H1 (cell line): ENCODE measurements at regions not wholly inside any gene's neighbourhood (a gene's known extent, or its start where the extent isn't known, plus 50 kb on each side); places are given as distances from the start of the nearest gene placed in this dataset.

Experiments used
- CTCF ChIA-PET: fragments of 300-600 bp; sonication (Branson Sonifier 250); formaldehyde crosslinking; loops from one replicate; lab custom pipeline; 2021; ENCODE audit not compliant: partially characterized antibody; lab: Charles Lee
- POLR2A ChIA-PET: fragments of 300-600 bp; sonication (Branson Sonifier 250); formaldehyde crosslinking; loops from one replicate; lab custom pipeline; 2021; ENCODE audit warnings: inconsistent platforms; ENCODE audit not compliant: partially characterized antibody; lab: Charles Lee
- DNase-seq, 2 experiments: peaks; one replicate each; pipeline versions ENCODE4 v3.0.0 to v3.0.0-alpha.2; 2010 to 2022; ENCODE audit warnings: low spot score in 2 of 2, low read depth in 1 of 2, mixed read lengths in 1 of 2
- FAIRE-seq: peaks from 2 replicates; lab custom pipeline; 2011; peaks lifted over from hg19 to GRCh38; lab: Jason Lieb, UNC
- H2AFZ ChIP-seq: 2 replicates; pipeline ENCODE4 v1.8.1; 2012; ENCODE audit warnings: low read length, inconsistent platforms
- H2AK5ac ChIP-seq: 2 replicates; pipeline ENCODE4 v1.6.1; 2013; ENCODE audit warnings: low read depth, low read length
- H2BK120ac ChIP-seq: replicated peaks from 2 replicates; pipeline ENCODE3; 2013; ENCODE audit warnings: low read depth, low read length, inconsistent platforms
- H2BK12ac ChIP-seq: 2 replicates; pipeline ENCODE4 v1.6.1; 2013; ENCODE audit warnings: low read depth, low read length
- H2BK15ac ChIP-seq: 2 replicates; pipeline ENCODE4 v1.6.1; 2013; ENCODE audit warnings: low read length
- H2BK20ac ChIP-seq: 2 replicates; pipeline ENCODE4 v1.6.1; 2013; ENCODE audit warnings: low read length
- H2BK5ac ChIP-seq: 2 replicates; pipeline ENCODE4 v1.6.1; 2013; ENCODE audit warnings: low read depth, low read length
- H3K14ac ChIP-seq: 2 replicates; pipeline ENCODE4 v1.6.1; 2013; ENCODE audit warnings: inconsistent platforms; ENCODE audit not compliant: insufficient read length
- H3K18ac ChIP-seq: 2 replicates; pipeline ENCODE4 v1.6.1; 2013; ENCODE audit warnings: low read length; ENCODE audit errors: extremely low read depth
- H3K23ac ChIP-seq: 2 replicates; pipeline ENCODE4 v1.6.1; 2013; ENCODE audit warnings: inconsistent platforms; ENCODE audit not compliant: insufficient read length
- H3K23me2 ChIP-seq: 2 replicates; pipeline ENCODE4 v1.6.1; 2013; ENCODE audit warnings: low read depth, low read length
- H3K27ac ChIP-seq: 2 replicates; pipeline ENCODE4 v1.6.1; 2011; ENCODE audit warnings: low read depth, low read length, inconsistent platforms
- H3K27me3 ChIP-seq, 4 experiments: replicated peaks in 1 of 4; 1 replicate in 1 of 4; 2 replicates in 3 of 4; pipeline versions ENCODE4 v1.6.1 to v1.8.1; 2011 to 2013; ENCODE audit warnings: low read length in 3 of 4, mild to moderate bottlenecking in 3 of 4, inconsistent platforms in 2 of 4, mixed read lengths in 2 of 4, moderate library complexity in 1 of 4; ENCODE audit not compliant: control insufficient read depth in 3 of 4, insufficient read depth in 3 of 4; ENCODE audit errors: extremely low read depth in 1 of 4
- H3K36me3 ChIP-seq, 4 experiments: 2 replicates each; pipeline versions ENCODE4 v1.6.1 to v1.8.1; 2011 to 2013; ENCODE audit warnings: mild to moderate bottlenecking in 4 of 4, low read length in 3 of 4, moderate library complexity in 2 of 4, control low read depth in 1 of 4, inconsistent platforms in 1 of 4; ENCODE audit not compliant: insufficient read depth in 4 of 4, control insufficient read depth in 2 of 4
- H3K4ac ChIP-seq: replicated peaks from 2 replicates; pipeline ENCODE3; 2013; ENCODE audit warnings: low read length, low read depth, mixed read lengths, inconsistent platforms; ENCODE audit not compliant: insufficient read length
- H3K4me1 ChIP-seq, 4 experiments: replicated peaks in 1 of 4; 1 replicate in 1 of 4; 2 replicates in 3 of 4; pipeline versions ENCODE4 v1.6.1 to v1.8.1; 2011 to 2013; ENCODE audit warnings: low read length in 3 of 4, inconsistent platforms in 2 of 4, mixed read lengths in 1 of 4; ENCODE audit not compliant: insufficient read depth in 4 of 4, control insufficient read depth in 3 of 4
- H3K4me2 ChIP-seq, 2 experiments: 2 replicates each; pipeline versions ENCODE4 v1.6.1 to v1.8.1; 2011 to 2013; ENCODE audit warnings: low read depth in 2 of 2, low read length in 2 of 2, control low read depth in 1 of 2, inconsistent platforms in 1 of 2, mild to moderate bottlenecking in 1 of 2; ENCODE audit not compliant: insufficient read depth in 1 of 2
- H3K4me3 ChIP-seq, 4 experiments: fragments of 200-600, 300-600 bp in 1 of 4; sonication (generic), shearing (Covaris generic), sonication (Bioruptor Twin) in 1 of 4; 2 replicates each; pipeline versions ENCODE4 v1.5.1 to v1.8.1; 2011 to 2016; ENCODE audit warnings: low read length in 4 of 4, low read depth in 3 of 4, control low read depth in 2 of 4, inconsistent platforms in 2 of 4, mild to moderate bottlenecking in 2 of 4, mixed read lengths in 1 of 4, moderate library complexity in 1 of 4; ENCODE audit not compliant: insufficient read depth in 2 of 4; ENCODE audit errors: extremely low read depth in 1 of 4
- H3K56ac ChIP-seq: replicated peaks from 2 replicates; pipeline ENCODE3; 2013; ENCODE audit warnings: low read depth, mild to moderate bottlenecking, mixed read lengths, low read length, inconsistent platforms; ENCODE audit not compliant: insufficient read length
- H3K79me1 ChIP-seq: 2 replicates; pipeline ENCODE4 v1.6.1; 2013; ENCODE audit warnings: low read depth, low read length, control low read depth
- H3K79me2 ChIP-seq, 2 experiments: 2 replicates each; pipeline versions ENCODE4 v1.6.1 to v1.8.1; 2012 to 2013; ENCODE audit warnings: low read length in 2 of 2, mild to moderate bottlenecking in 2 of 2, inconsistent platforms in 1 of 2; ENCODE audit not compliant: insufficient read depth in 2 of 2, control insufficient read depth in 1 of 2
- H3K9ac ChIP-seq, 4 experiments: replicated peaks in 1 of 4; 1 replicate in 1 of 4; 2 replicates in 3 of 4; pipeline versions ENCODE4 v1.6.1 to v1.8.1; 2011 to 2013; ENCODE audit warnings: low read depth in 3 of 4, low read length in 3 of 4, control low read depth in 2 of 4, mild to moderate bottlenecking in 2 of 4, moderate library complexity in 2 of 4, inconsistent platforms in 1 of 4; ENCODE audit errors: extremely low read depth in 1 of 4
- H3K9me3 ChIP-seq, 2 experiments: 2 replicates each; pipeline versions ENCODE4 v1.6.1 to v1.8.1; 2012 to 2013; ENCODE audit warnings: mild to moderate bottlenecking in 2 of 2, moderate library complexity in 2 of 2, control low read depth in 1 of 2, inconsistent platforms in 1 of 2, low read depth in 1 of 2, low read length in 1 of 2, mixed read lengths in 1 of 2; ENCODE audit not compliant: insufficient read depth in 2 of 2
- H4K20me1 ChIP-seq, 2 experiments: replicated peaks in 1 of 2; 2 replicates each; pipeline versions ENCODE3 to v1.8.1; 2011 to 2013; ENCODE audit warnings: inconsistent platforms in 2 of 2, low read length in 2 of 2, mild to moderate bottlenecking in 1 of 2; ENCODE audit not compliant: insufficient read depth in 2 of 2, control insufficient read depth in 1 of 2
- H4K5ac ChIP-seq: 2 replicates; pipeline ENCODE4 v1.6.1; 2013; ENCODE audit warnings: low read length, low read depth, mixed read lengths, inconsistent platforms; ENCODE audit not compliant: insufficient read length
- H4K8ac ChIP-seq: 2 replicates; pipeline ENCODE4 v1.8.0; 2013; ENCODE audit warnings: mild to moderate bottlenecking, moderate library complexity, low read length, inconsistent platforms; ENCODE audit not compliant: insufficient read depth; ENCODE audit errors: extremely low read depth
- H4K91ac ChIP-seq: replicated peaks from 2 replicates; pipeline ENCODE3; 2013; ENCODE audit warnings: low read length, mixed read lengths, inconsistent platforms; ENCODE audit not compliant: insufficient read length
- CBX5 ChIP-seq: fragments of 300-800, 300-1000 bp; sonication (generic); IDR thresholded peaks from 2 replicates; pipeline ENCODE4 v1.7.1; 2016; ENCODE audit warnings: antibody characterized with exemption, low read length, low read depth
- CHD2 ChIP-seq: IDR thresholded peaks from 2 replicates; pipeline ENCODE4 v1.6.1; 2012; ENCODE audit warnings: low read length, improper control_type of control experiment
- CREB1 ChIP-seq: IDR thresholded peaks from 2 replicates; pipeline ENCODE4 v1.6.1; 2012; ENCODE audit warnings: inconsistent platforms
- HDAC6 ChIP-seq: IDR thresholded peaks from one replicate; pipeline ENCODE4 v1.7.1; 2012; ENCODE audit warnings: low read depth, mild to moderate bottlenecking, inconsistent platforms, low read length, moderate library complexity
- MAFK ChIP-seq: IDR thresholded peaks from 2 replicates; pipeline ENCODE4 v1.6.1; 2012; ENCODE audit warnings: low read depth, mild to moderate bottlenecking, improper control_type of control experiment, low read length
- NANOG ChIP-seq: IDR thresholded peaks from 2 replicates; pipeline ENCODE4 v1.6.1; 2011; ENCODE audit warnings: low read length, low read depth, mild to moderate bottlenecking, inconsistent platforms; ENCODE audit not compliant: insufficient read depth, poor library complexity, severe bottlenecking
- PHF8 ChIP-seq: fragments of 200-600 bp; sonication (generic); conservative IDR thresholded peaks from 2 replicates; pipeline ENCODE4 v1.7.1; 2012; ENCODE audit warnings: low read depth, mild to moderate bottlenecking, inconsistent platforms, low read length, moderate library complexity
- RAD21 ChIP-seq, 2 experiments: IDR thresholded peaks in 1 of 2; conservative IDR thresholded peaks in 1 of 2; 2 replicates each; pipeline ENCODE4 v1.6.1; 2011; ENCODE audit warnings: low read depth in 2 of 2, low read length in 2 of 2, improper control_type of control experiment in 1 of 2, inconsistent platforms in 1 of 2, mild to moderate bottlenecking in 1 of 2, moderate library complexity in 1 of 2
- SIX5 ChIP-seq: IDR thresholded peaks from 2 replicates; pipeline ENCODE4 v1.6.1; 2011; ENCODE audit warnings: mild to moderate bottlenecking, low read depth, low read length
- SP2 ChIP-seq: IDR thresholded peaks from 2 replicates; pipeline ENCODE4 v1.6.1; 2012; ENCODE audit warnings: mild to moderate bottlenecking, low read length, inconsistent platforms
- SP4 ChIP-seq: IDR thresholded peaks from 2 replicates; pipeline ENCODE4 v1.6.1; 2012; ENCODE audit warnings: low read length, inconsistent platforms
- TAF7 ChIP-seq: optimal IDR thresholded peaks from 2 replicates; pipeline ENCODE3; 2011; ENCODE audit warnings: low read depth, mild to moderate bottlenecking, inconsistent platforms, low read length, moderate library complexity, borderline replicate concordance
- USF2 ChIP-seq: IDR thresholded peaks from 2 replicates; pipeline ENCODE4 v1.6.1; 2011; ENCODE audit warnings: low read length, improper control_type of control experiment
- YY1 ChIP-seq: IDR thresholded peaks from 2 replicates; pipeline ENCODE4 v1.6.1; 2011; ENCODE audit warnings: low read depth, mild to moderate bottlenecking, low read length
- WGBS, 2 experiments: shearing (Covaris generic) in 1 of 2; methylation state at CpG; one replicate each; pipeline versions ENCODE4 v1.1.6 to v1.1.7; 2013 to 2015; ENCODE audit warnings: low lambda C conversion rate in 2 of 2, mixed read lengths in 2 of 2, inconsistent platforms in 1 of 2, low coverage in 1 of 2, missing lambda C conversion rate in 1 of 2; ENCODE audit not compliant: insufficient replicate concordance in 2 of 2, insufficient coverage in 1 of 2, insufficient read length in 1 of 2; ENCODE audit errors: extremely low coverage in 1 of 2, missing lambda C conversion rate in 1 of 2; 5-methylcytosine and 5-hydroxymethylcytosine counted together

GRCh38 chr17:5695480-5695879, 111.2 kb upstream of the NLRP1 start:
- Histone ChIP-seq H3K23ac (no peak overlapping the region), H3K79me2 (no peaks in the 10 kb centered on the region), H3K4ac (no peak overlapping the region), H2AK5ac (no peak overlapping the region), H4K8ac (no peak overlapping the region), H2BK120ac (no peak overlapping the region), H3K27me3 (no peaks in the 10 kb centered on the region), H2BK12ac (no peak overlapping the region), H4K91ac (no peak overlapping the region), H3K18ac (no peak overlapping the region), H3K23me2 (no peaks in the 10 kb centered on the region), H2BK20ac (no peak overlapping the region), H2BK15ac (no peak overlapping the region), H4K5ac (no peak overlapping the region), H4K20me1 (no peaks in the 10 kb centered on the region), H3K9ac (no peak overlapping the region), H3K56ac (no peak overlapping the region), H3K4me2 (peak overlapping the region in 1 of 2 experiments; percentile 66; a peak in 3 of 4 replicates), H2BK5ac (no peak overlapping the region), H3K27ac (no peak overlapping the region), H3K9me3 (no peaks in the 10 kb centered on the region), H3K4me3 (peak overlapping the region in 2 of 4 experiments; percentile 30 to 47; a peak in 3 of 8 replicates), H3K4me1 (peaks cover 6 to 15% (median 12%) of the 10 kb centered on the region in 4 experiments), H3K36me3 (no peaks in the 10 kb centered on the region), H3K14ac (no peak overlapping the region), H3K79me1 (no peaks in the 10 kb centered on the region), H2AFZ (no peak overlapping the region)
- 42% methylated on average over 3 of the region's 3 CpGs; no CpG with 5 or more reads in 1 of the 2 experiments for WGBS, 2 experiments
- ChIA-PET CTCF (interaction anchor here (0.6 to 4.9 kb wide), 4 partner anchors 11 to 103 kb away, joined by 3 to 42 read pairs (median 5); no protein-coding TSS in a partner anchor), POLR2A (interaction anchor here (1.0 to 1.8 kb wide), 2 partner anchors 8 to 14 kb away, joined by 4 to 6 read pairs; no protein-coding TSS in a partner anchor)
- FAIRE-seq, result peak; percentile 93
- DNase-seq, result no peak
- TF ChIP-seq RAD21 (IDR thresholded peaks at IDR 0.05 in 1 of 2, conservative IDR thresholded peaks at IDR 0.05 in 1 of 2; ENCODE audit: low read depth in 2 of 2, low read length in 2 of 2), result no peak
- TF ChIP-seq PHF8, result no peak
- TF ChIP-seq SP4, result no peak
- TF ChIP-seq USF2, result peak; percentile 36; the same call in 1 of the 2 replicates
- TF ChIP-seq CREB1, result no peak
- TF ChIP-seq NANOG, result no peak
- TF ChIP-seq TAF7, result no peak
- no peak for TF ChIP-seq SP2
- TF ChIP-seq SIX5, result peak; percentile 58
- no peak for TF ChIP-seq MAFK
- no peak for TF ChIP-seq CBX5
- peak; percentile 69 for TF ChIP-seq CHD2
- no peak for TF ChIP-seq HDAC6
- no peak for TF ChIP-seq YY1
